ENCODE measurements at regions not wholly inside any gene's neighbourhood (a gene's known extent, or its start where the extent isn't known, plus 50 kb on each side); places are given as distances from the start of the nearest gene placed in this dataset.
"Not testable (repeated sequence)": the region's sequence is repeated elsewhere in the genome, so short reads cannot be mapped to it uniquely, and the experiment has no call there.

DNA sequence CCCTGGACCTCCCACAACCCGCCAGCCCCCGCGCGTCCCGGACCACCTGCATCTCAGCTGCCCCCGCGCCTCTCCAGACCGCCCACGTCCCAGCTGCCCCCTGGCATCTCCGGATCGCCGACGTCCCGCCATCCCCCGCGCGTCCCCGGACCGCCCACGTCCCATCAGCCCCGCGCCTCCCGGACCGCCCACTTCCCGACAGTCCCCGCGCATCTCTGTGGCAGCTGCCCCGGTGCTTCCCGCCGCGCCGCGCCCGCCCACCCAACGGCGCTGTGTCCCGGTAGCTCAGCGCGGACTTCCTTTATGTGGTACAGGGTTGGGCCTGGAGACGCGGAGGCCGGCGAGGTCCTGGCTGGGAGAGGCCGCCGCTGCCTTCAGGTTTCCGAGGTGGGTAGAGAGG, 874.9 kb downstream of the TMEM121 start:
- DNase-seq = not testable (repeated sequence)

- DNase-seq = peak; percentile 48 to 68
Measured at GRCh38 chr14:106410229-106410628, 883.8 kb downstream of the TMEM121 start.

DNA sequence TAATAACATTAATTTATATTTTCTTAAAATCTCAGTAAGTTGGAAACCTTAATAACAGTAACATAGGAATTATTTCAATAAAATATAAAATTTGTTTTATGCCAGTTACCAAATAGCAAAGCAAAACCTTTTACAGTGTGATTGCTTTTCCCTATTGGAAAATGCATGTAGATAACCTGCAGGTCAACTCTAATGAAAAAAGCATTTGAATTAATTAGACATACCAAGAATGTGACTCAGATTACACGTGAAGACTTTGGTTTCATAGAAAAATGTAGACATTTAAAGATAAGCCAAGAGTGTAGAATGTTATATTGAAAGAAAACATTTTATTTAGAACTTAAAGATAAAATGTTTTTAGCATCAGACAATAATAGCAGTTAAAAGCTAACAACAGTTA, 888.1 kb downstream of the TMEM121 start:
- DNase-seq = no peak

- DNase-seq = peak; percentile 99 to 100
Measured at GRCh38 chr14:106417224-106418049, 891.1 kb downstream of the TMEM121 start.

- no peak for DNase-seq
Measured at GRCh38 chr14:106419376-106419965, 893.1 kb downstream of the TMEM121 start.

- DNase-seq = peak in 1 of 2 donors; percentile 88
Measured at GRCh38 chr14:106421431-106422033, 895.1 kb downstream of the TMEM121 start.

- DNase-seq = no peak
Measured at GRCh38 chr14:106422066-106422465, 895.7 kb downstream of the TMEM121 start.

DNA sequence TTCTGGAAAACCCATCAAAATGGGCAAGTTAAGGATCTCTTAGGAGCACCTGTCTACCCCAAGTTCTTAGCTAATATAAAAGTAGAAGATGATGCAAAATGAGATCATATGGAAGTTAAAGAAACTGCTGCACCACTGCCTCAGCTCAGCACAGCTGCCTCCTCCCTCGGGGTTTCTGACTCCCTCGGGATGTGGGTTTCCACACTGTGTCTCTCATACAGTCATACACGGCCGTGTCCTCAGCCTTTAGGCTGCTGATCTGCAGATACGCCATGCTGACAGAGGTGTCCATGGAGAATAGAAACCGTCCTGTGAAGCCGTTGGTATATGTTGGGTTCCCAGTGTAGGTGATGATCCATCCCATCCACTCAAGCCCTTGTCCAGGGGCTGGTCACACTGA, 898.8 kb downstream of the TMEM121 start:
- DNase-seq = not testable (repeated sequence)

DNA sequence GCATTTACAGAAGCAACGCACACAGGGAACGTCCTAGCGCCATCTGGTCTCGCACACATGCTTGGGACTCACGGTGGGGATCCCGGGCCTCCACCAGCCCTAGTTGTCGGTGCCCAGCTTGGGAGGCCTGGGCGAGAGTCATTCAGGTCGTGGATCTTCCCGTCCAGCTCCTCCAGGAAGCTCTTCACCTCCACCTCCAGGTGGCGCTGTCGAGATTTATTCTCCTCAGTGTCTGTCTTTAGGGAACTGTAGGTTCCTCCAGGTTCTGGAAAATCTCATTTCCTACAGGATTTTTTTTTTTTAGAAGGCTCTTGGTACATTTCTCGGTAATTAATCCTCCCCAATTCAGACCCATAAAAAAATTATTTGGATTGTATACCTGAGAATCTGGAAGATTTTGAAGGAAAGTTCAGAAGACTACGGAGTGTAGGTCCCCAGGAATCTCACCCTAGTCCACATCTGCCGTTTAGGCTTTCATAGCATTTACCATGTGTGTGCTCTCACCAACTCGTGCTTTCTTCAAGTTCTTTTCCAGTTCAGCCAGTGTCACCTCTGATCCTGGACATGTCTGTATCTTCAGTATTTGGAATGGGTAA, 910.0 kb downstream of the TMEM121 start:
- peak; percentile 71 to 77 for DNase-seq

GRCh38 chr14:106442857-106443256, 916.5 kb downstream of the TMEM121 start:
- DNase-seq = peak; percentile 39 to 51

- DNase-seq = no peak
Measured at GRCh38 chr14:106455026-106455425, 928.6 kb downstream of the TMEM121 start.

DNA sequence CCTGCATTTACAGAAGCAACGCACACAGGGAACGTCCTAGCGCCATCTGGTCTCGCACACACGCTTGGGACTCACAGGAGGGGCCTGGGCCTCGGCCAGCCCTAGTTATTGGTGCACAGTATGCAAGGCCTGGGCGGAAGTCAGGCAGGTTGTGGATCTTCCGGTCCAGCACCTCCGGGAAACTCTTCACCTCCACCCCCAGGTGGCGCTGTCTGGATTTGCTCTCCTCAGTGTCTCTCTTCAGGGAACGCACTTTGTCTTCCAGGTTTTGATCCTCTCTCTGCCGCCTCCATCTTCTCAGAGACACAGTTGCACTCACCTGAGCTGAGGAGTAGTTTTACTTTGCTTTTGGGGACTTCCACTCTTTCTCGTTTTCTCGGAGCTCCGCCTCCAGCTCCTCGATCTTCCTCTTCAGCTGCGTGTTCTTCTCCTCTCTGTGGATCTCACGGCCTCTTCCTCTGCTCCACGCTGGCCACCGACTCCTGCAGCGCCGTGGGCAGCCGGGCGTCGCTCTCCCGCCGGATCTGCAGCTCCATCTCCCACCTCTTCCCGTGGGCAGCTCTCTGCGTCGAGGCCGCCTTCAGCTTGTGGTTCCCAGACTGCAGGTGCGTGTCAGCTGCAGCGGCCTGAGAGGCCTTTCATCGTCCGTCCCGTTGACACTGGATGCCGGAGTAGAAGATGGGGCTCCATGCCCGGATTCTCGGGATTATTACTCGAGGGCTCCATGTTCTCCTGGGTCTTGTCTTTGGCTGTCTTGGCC, 933.8 kb downstream of the TMEM121 start:
- DNase-seq = peak; percentile 73 to 74

GRCh38 chr14:106460916-106461315, 934.5 kb downstream of the TMEM121 start:
- DNase-seq = no peak

DNA sequence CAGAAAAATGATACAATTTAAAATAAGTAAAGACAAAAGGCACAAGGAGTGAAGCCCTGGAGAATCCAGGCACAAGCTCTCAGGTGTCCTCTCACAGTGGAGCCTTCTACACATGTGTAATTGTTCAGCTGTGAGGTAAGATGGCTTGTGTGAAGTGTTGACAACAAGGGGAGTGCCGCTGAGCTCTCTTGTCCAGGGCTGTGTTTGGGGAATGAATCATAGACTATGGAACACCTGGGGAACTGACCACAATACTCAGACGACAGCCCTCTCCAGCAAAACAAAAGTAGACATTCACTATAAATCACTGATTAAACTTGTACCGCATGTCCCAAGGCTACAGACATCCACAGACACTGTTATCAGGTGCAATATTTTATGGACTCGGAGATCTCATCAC, 940.1 kb downstream of the TMEM121 start:
- not testable (repeated sequence) for DNase-seq

DNA sequence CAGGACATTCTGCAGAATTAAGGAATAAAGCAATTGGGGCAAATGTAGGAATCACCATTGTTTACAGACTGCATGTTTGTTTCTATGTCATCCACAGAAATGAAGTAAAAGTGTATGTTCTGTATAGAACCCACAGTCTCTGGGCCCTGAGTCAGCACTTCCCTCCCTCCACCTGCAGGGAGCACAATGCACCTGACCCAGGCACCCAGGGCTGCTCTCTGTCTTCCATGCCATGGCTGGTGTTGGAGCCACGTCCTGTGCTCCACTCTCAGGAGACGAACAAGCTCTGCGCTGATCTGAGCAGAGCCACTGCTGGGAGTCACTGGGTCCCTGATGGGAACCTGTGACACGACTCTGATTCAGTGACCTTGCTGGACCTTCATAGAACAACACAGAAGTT, 942.5 kb downstream of the TMEM121 start:
- DNase-seq = not testable (repeated sequence)

- DNase-seq = not testable (repeated sequence)
Measured at GRCh38 chr14:106470028-106470427, 943.6 kb downstream of the TMEM121 start.

DNA sequence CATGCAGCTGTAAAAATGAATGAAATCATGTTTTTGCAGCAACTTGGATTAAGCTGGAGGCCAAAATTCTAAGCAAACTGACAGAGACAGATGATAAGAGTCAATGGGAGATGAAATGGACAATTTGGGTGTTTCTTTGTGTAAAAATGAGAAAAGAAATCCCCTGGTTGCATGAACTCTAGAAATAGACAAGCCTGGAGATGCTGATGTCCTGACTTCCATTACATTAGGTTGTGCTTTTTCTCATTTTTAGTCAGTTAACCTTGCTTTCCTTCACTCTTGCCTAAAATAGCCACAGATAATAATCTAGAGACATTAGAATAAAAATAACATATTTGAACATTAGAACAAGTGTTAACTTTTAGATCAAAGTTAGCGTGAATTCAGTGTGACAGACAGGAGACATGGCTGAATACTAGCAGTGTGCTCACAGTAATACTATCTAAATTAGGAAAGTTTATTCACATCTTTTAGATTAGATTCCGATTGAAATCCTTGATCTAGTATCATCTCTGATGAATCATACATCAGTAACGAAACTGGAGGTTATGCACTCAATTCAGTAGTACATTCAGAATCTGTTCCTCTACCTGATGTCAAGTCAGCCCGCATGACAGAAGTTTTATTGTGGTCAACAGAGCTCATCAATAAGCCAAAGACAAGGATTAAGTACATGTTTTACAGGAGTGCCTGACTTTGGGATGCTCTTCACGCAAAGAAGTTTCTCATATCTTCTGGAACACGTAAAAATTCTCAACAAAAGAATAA, 948.1 kb downstream of the TMEM121 start:
- not testable (repeated sequence) for DNase-seq

DNA sequence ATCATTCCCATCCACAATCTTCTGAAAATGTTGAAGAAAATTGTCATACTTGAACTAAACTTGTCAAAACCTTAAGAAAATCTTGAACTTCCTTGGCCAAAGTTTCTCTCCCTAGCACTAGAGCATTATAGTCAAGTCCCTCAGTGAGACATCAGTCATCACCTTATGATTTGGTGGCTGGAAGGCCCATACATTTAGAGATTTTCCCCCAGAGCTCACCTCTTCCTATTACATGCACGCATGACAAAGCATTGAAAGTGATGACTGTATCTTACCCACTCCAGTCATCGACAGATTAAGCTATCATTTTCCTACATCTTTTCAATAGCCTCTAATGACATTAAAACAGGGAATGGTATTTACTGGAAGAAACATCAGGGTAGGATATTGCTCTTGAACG, 948.8 kb downstream of the TMEM121 start:
- DNase-seq = not testable (repeated sequence)

DNA sequence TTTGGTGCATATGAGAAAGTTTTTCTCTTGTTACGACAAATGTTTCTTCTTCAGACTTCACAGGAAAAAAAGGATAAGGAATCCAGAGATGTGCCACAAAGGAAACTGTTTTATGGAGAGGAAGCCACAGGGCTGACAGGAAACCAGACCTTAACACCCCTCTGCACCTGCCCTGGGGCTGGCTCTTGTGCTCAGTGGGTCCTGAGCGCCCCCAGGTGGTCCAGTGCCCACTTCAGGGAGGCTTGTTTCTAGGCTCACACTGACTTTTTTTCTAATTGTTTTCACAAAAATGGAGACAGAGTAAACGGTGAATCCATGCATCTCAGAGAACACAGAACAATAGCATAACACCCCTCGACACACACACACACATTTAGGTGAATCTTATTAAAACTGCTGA, 951.2 kb downstream of the TMEM121 start:
- not testable (repeated sequence) for DNase-seq

DNA sequence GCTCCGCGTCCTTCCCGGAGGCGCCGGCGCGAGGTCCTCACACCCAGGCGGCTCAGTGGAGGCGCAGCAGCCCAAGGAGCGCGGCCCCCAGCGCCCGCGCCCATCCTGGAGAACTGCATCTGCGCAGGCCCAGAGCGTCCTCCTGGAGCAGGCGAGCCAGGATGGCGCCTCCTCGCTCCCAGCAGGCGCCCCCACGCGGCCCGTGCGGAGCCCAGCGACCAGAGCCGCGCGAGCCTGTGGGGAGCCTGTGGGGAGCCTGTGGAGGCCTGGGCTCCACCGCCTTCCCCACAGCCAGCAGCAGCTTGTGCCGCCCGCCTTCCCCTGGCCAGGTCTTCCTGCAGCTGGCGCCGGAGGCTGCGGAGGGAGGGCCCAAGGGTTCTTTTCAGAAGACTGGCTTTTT, 953.9 kb downstream of the TMEM121 start:
- not testable (repeated sequence) for DNase-seq

DNA sequence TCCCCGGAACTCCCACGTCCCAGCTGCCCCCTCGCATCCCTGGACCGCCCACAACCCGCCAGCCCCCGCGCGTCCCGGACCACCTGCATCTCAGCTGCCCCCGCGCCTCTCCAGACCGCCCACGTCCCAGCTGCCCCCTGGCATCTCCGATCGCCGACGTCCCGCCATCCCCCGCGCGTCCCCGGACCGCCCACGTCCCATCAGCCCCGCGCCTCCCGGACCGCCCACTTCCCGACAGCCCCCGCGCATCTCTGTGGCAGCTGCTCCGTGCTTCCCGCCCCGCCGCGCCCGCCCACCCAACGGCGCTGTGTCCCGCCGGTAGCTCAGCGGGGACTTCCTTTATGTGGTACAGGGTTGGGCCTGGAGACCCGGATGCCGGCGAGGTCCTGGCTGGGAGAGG, 955.8 kb downstream of the TMEM121 start:
- DNase-seq = not testable (repeated sequence)

- no peak for DNase-seq
Measured at GRCh38 chr14:106487600-106487999, 961.2 kb downstream of the TMEM121 start.

Measured in stimulated activated CD4-positive, alpha-beta T cell treated with anti-CD3 and anti-CD28 coated beads, Interleukin-2, amount 100 ng/mL, for 48 hours (primary cell).